C4-2B (cell line): ENCODE measurements at regions not wholly inside any gene's neighbourhood (a gene's known extent, or its start where the extent isn't known, plus 50 kb on each side); places are given as distances from the start of the nearest gene placed in this dataset.

Source experiments
- ZFX ChIP-seq: fragments of 450-650 bp; IDR thresholded peaks from 2 replicates; pipeline ENCODE4 v1.6.1; 2017
- TF ChIP-seq, protein P1 (sequence below): fragments of 450-650 bp; conservative IDR thresholded peaks from 2 replicates; pipeline ENCODE4 v1.5.1; 2017; ENCODE audit warnings: mild to moderate bottlenecking

GRCh38 chr7:51774178-51774577, 457.6 kb upstream of the COBL start:
- TF ChIP-seq, protein P1, sequence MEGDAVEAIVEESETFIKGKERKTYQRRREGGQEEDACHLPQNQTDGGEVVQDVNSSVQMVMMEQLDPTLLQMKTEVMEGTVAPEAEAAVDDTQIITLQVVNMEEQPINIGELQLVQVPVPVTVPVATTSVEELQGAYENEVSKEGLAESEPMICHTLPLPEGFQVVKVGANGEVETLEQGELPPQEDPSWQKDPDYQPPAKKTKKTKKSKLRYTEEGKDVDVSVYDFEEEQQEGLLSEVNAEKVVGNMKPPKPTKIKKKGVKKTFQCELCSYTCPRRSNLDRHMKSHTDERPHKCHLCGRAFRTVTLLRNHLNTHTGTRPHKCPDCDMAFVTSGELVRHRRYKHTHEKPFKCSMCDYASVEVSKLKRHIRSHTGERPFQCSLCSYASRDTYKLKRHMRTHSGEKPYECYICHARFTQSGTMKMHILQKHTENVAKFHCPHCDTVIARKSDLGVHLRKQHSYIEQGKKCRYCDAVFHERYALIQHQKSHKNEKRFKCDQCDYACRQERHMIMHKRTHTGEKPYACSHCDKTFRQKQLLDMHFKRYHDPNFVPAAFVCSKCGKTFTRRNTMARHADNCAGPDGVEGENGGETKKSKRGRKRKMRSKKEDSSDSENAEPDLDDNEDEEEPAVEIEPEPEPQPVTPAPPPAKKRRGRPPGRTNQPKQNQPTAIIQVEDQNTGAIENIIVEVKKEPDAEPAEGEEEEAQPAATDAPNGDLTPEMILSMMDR, result no peak
- TF ChIP-seq ZFX, result no peak
